SU-DHL-6 (cell line): ENCODE measurements at regions not wholly inside any gene's neighbourhood (a gene's known extent, or its start where the extent isn't known, plus 50 kb on each side); places are given as distances from the start of the nearest gene placed in this dataset.

Experiments
- H2AFZ ChIP-seq: fragments of 200-600 bp; sonication (generic); 2 replicates; pipeline ENCODE4 v1.6.1; 2014; ENCODE audit warnings: low read depth, mild to moderate bottlenecking, moderate library complexity, mixed read lengths, antibody characterized with exemption, low read length; ENCODE audit not compliant: severe bottlenecking
- H3F3A ChIP-seq: fragments of 200-600 bp; shearing (Covaris generic); 2 replicates; pipeline ENCODE4 v1.6.0; 2016; ENCODE audit warnings: antibody characterized with exemption, mild to moderate bottlenecking; ENCODE audit not compliant: insufficient read depth
- H3K27ac ChIP-seq: fragments of 200-600 bp; sonication (generic); 2 replicates; pipeline ENCODE4 v1.5.1; 2016; ENCODE audit warnings: low read depth, mild to moderate bottlenecking, low read length, moderate library complexity, mixed read lengths
- H3K27me3 ChIP-seq: fragments of 200-600 bp; sonication (generic), shearing (Covaris generic); 2 replicates; pipeline ENCODE4 v1.6.0; 2014; ENCODE audit warnings: mild to moderate bottlenecking, low read length
- H3K36me3 ChIP-seq: fragments of 200-600 bp; sonication (generic); 2 replicates; pipeline ENCODE4 v1.6.1; 2014; ENCODE audit warnings: mild to moderate bottlenecking, low read length, mixed read lengths
- H3K4me2 ChIP-seq: fragments of 300-600, 200-600 bp; shearing (Covaris generic), sonication (generic); 2 replicates; pipeline ENCODE4 v1.6.0; 2014; ENCODE audit warnings: low read length, low read depth, mild to moderate bottlenecking; ENCODE audit not compliant: poor library complexity, severe bottlenecking
- H3K4me3 ChIP-seq: fragments of 200-600 bp; sonication (generic); 2 replicates; pipeline ENCODE4 v1.5.1; 2014; ENCODE audit warnings: antibody characterized with exemption, low read length, mild to moderate bottlenecking, mixed read lengths; ENCODE audit not compliant: insufficient read depth, poor library complexity, severe bottlenecking
- H3K79me2 ChIP-seq: fragments of 200-600 bp; sonication (generic); 2 replicates; pipeline ENCODE4 v1.6.1; 2014; ENCODE audit warnings: mild to moderate bottlenecking, low read length, moderate library complexity; ENCODE audit not compliant: insufficient read depth
- H3K9ac ChIP-seq: fragments of 200-600 bp; sonication (generic); 2 replicates; pipeline ENCODE4 v1.7.0; 2014; ENCODE audit warnings: mild to moderate bottlenecking, low read length
- H3K9me2 ChIP-seq: fragments of 200-600 bp; sonication (generic); replicated peaks from 2 replicates; pipeline ENCODE4 v1.6.1; 2014; ENCODE audit warnings: low read length; ENCODE audit not compliant: insufficient read depth
- H3K9me3 ChIP-seq: fragments of 200-600 bp; sonication (generic); 2 replicates; pipeline ENCODE4 v1.6.1; 2014; ENCODE audit warnings: low read length, mixed read lengths; ENCODE audit not compliant: insufficient read depth
- H4K20me1 ChIP-seq: fragments of 200-600 bp; sonication (generic); 2 replicates; pipeline ENCODE4 v1.6.1; 2014; ENCODE audit warnings: low read depth, mild to moderate bottlenecking, antibody characterized with exemption, low read length, moderate library complexity, mixed read lengths
- EZH2phosphoT487 ChIP-seq: fragments of 200-600 bp; sonication (generic), shearing (Covaris generic); conservative IDR thresholded peaks from 2 replicates; pipeline ENCODE4 v1.6.1; 2018; ENCODE audit warnings: mild to moderate bottlenecking, antibody characterized with exemption, low read length, moderate library complexity, mixed read lengths
- TF ChIP-seq, protein P1 (sequence below): fragments of 200-600 bp; sonication (generic); IDR thresholded peaks from one replicate; pipeline ENCODE4 v1.5.1; 2017; ENCODE audit warnings: antibody characterized with exemption, mild to moderate bottlenecking, low read length, moderate library complexity; ENCODE audit not compliant: insufficient read depth, poor library complexity, severe bottlenecking

DNA sequence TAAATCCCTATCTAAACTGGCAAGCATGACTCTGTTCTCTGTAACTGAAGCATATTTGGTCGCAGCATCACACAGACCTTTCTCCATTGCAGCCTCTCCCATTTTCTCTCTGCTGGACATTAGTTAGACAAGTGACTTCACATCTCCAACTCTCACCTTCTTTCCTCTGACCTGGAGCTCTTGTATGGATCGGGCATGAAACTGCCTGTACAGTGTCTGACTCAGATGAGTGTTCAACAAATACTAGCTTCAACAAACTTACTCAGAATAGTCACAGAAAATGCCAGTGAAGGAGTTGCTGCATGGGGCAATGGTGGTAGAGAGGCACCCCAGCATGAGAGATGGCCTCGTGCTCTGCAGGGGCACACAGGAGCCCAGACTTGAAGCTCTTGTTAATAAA lies 104.7 kb upstream of the COPS8 start:
- no peak for TF ChIP-seq EZH2phosphoT487
- TF ChIP-seq, protein P1, sequence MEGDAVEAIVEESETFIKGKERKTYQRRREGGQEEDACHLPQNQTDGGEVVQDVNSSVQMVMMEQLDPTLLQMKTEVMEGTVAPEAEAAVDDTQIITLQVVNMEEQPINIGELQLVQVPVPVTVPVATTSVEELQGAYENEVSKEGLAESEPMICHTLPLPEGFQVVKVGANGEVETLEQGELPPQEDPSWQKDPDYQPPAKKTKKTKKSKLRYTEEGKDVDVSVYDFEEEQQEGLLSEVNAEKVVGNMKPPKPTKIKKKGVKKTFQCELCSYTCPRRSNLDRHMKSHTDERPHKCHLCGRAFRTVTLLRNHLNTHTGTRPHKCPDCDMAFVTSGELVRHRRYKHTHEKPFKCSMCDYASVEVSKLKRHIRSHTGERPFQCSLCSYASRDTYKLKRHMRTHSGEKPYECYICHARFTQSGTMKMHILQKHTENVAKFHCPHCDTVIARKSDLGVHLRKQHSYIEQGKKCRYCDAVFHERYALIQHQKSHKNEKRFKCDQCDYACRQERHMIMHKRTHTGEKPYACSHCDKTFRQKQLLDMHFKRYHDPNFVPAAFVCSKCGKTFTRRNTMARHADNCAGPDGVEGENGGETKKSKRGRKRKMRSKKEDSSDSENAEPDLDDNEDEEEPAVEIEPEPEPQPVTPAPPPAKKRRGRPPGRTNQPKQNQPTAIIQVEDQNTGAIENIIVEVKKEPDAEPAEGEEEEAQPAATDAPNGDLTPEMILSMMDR, result no peak
- H3K9ac ChIP-seq, result no peak overlapping the region
- H3K36me3 ChIP-seq, result no peaks in the 10 kb centered on the region
- no peaks in the 10 kb centered on the region for H4K20me1 ChIP-seq
- no peaks in the 10 kb centered on the region for H3K9me2 ChIP-seq
- H2AFZ ChIP-seq, result no peak overlapping the region
- H3K4me2 ChIP-seq, result no peak overlapping the region
- no peak overlapping the region for H3K27ac ChIP-seq
- H3K27me3 ChIP-seq, result no peaks in the 10 kb centered on the region
- H3K4me3 ChIP-seq, result no peak overlapping the region
- H3F3A ChIP-seq, result no peaks in the 10 kb centered on the region
- no peaks in the 10 kb centered on the region for H3K79me2 ChIP-seq
- H3K9me3 ChIP-seq, result no peaks in the 10 kb centered on the region

DNA sequence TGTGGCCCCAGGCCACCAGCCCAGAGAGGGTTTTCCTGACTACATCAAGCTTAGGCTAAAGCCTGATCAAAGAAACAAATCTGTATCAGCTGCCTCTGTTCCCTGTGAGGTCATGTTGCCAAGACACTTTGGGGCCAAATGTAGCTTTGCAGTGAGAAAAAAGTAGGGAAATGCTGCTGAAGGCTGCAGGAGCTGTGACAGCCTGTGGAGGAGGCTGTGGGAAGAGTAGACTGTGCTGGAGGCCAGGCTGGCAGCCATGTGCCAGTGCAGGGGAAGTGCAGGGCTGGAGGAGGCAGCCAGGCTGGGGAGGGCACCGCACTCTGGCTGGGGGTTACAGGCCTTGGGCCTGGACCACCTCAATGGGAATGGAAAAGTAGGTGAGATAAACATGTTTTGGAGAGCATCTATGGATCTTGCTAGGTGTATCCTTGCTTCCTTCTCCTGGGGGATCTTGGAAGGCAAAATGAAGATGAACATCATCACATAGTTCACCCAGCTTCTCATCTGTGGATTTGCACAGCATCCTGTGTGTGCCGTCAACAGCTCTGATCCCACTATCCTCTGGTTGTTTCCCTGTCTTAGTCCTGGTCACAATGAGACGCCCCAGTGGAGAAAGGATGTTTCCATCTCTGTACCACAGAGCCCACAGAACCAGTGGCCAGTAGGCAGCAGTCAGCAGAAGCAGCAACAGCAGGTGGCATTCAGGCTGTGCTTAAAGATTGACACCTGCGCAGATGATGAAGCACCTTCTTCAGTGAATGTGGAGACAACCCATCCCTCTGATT lies 103.8 kb upstream of the COPS8 start:
- H3K4me3 ChIP-seq, result no peak overlapping the region
- H3K9me2 ChIP-seq, result no peaks in the 10 kb centered on the region
- no peaks in the 10 kb centered on the region for H3K36me3 ChIP-seq
- no peaks in the 10 kb centered on the region for H3K79me2 ChIP-seq
- H4K20me1 ChIP-seq, result no peaks in the 10 kb centered on the region
- H3K4me2 ChIP-seq, result no peak overlapping the region
- H3F3A ChIP-seq, result no peaks in the 10 kb centered on the region
- no peaks in the 10 kb centered on the region for H3K27me3 ChIP-seq
- no peaks in the 10 kb centered on the region for H3K9me3 ChIP-seq
- no peak overlapping the region for H3K9ac ChIP-seq
- TF ChIP-seq EZH2phosphoT487, result no peak
- TF ChIP-seq, protein P1, result no peak
- no peak overlapping the region for H3K27ac ChIP-seq
- no peak overlapping the region for H2AFZ ChIP-seq

DNA sequence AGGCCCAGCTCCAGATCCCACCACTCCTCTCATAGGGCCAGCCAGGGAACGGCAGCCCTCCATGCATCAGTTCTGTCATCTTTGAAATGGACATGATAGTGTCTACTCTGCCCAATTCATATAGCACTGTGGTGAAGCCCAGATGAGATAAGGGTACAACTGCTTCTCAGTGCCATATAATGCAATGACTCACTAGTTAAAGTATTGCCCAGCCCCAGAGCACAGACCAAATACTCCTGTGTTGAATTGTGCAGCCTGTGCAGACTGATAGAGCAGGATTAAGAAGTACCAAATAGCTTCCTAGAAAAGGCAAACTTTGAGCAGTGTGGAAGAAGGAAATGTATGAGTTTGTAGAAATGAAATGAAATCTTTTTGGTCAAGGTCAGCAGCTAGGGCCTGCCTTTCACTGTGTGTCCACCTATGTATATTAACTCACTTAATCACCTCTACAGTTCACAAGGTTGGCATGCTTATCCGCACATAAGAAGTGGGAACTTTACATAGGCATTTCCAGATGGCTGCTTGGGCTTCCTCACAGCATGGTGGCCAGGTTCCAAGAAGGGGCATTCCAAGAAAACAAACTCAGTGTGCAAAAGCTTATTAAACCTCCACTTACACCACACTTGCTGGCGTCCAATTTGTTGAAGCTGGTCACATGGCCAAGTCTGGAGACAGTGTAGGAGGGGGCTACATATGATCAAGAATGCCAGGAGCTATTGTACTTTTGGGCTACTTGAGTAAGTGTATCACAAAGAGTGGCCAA lies 102.8 kb upstream of the COPS8 start:
- H3K79me2 ChIP-seq, result no peaks in the 10 kb centered on the region
- TF ChIP-seq, protein P1, result no peak
- TF ChIP-seq EZH2phosphoT487, result no peak

More for the DNA sequence above, 102.8 kb upstream of the COPS8 start:
- Histone ChIP-seq H3F3A (no peaks in the 10 kb centered on the region), H3K9me3 (no peaks in the 10 kb centered on the region), H2AFZ (no peak overlapping the region), H3K4me2 (no peak overlapping the region), H3K9me2 (no peaks in the 10 kb centered on the region), H4K20me1 (no peaks in the 10 kb centered on the region), H3K9ac (no peak overlapping the region), H3K27ac (no peak overlapping the region), H3K4me3 (no peak overlapping the region), H3K27me3 (no peaks in the 10 kb centered on the region), H3K36me3 (no peaks in the 10 kb centered on the region)
